IMR-90 (cell line): ENCODE measurements at regions not wholly inside any gene's neighbourhood (a gene's known extent, or its start where the extent isn't known, plus 50 kb on each side); places are given as distances from the start of the nearest gene placed in this dataset.

Experiments used
- ATAC-seq: fragments of 200-7000 bp; cut with Tn5 transposase; 2 replicates; pipeline ENCODE4 v1.9.1; 2020; ENCODE audit warnings: low read depth, mild to moderate bottlenecking, moderate library complexity
- BruUV-seq: library from RNA; stranded (reverse); fragments of 400-500 nt; replicated peaks from 2 replicates; lab custom pipeline; 2021; lab: Mats Ljungman, UMichigan
- CTCF ChIA-PET: fragments of 300-600 bp; formaldehyde crosslinking; extraction: SDS; loops from one replicate; lab custom pipeline; 2021; ENCODE audit warnings: antibody characterized with exemption; lab: Yijun Ruan, JAX
- POLR2A ChIA-PET: fragments of 300-600 bp; sonication (Branson Sonifier 250); formaldehyde crosslinking; loops from one replicate; lab custom pipeline; 2022; ENCODE audit warnings: antibody characterized with exemption; ENCODE audit not compliant: unreplicated experiment; lab: Charles Lee
- DNase-seq: peaks from one replicate; pipeline ENCODE4 v3.0.0; 2013
- H2AFZ ChIP-seq: replicated peaks from 2 replicates; pipeline ENCODE3; 2013; ENCODE audit warnings: low read length, mild to moderate bottlenecking; ENCODE audit not compliant: poor library complexity
- H2AK5ac ChIP-seq: 2 replicates; pipeline ENCODE4 v1.6.1; 2013; ENCODE audit warnings: low read depth, low read length, inconsistent platforms
- H2AK9ac ChIP-seq: replicated peaks from 2 replicates; pipeline ENCODE3; 2013; ENCODE audit warnings: mild to moderate bottlenecking, low read depth, low read length, moderate library complexity; ENCODE audit not compliant: poor library complexity
- H2BK120ac ChIP-seq: 2 replicates; pipeline ENCODE4 v1.6.1; 2013; ENCODE audit warnings: low read depth, low read length, inconsistent platforms
- H2BK15ac ChIP-seq: 3 replicates; pipeline ENCODE4 v1.6.1; 2013; ENCODE audit warnings: low read depth, low read length, inconsistent platforms
- H2BK20ac ChIP-seq: 2 replicates; pipeline ENCODE4 v1.6.1; 2013; ENCODE audit warnings: low read depth, mild to moderate bottlenecking, inconsistent platforms, low read length, moderate library complexity
- H2BK5ac ChIP-seq: 2 replicates; pipeline ENCODE4 v1.6.1; 2013; ENCODE audit warnings: mild to moderate bottlenecking, low read depth, low read length, inconsistent platforms; ENCODE audit not compliant: poor library complexity, severe bottlenecking
- H3K14ac ChIP-seq: replicated peaks from 2 replicates; pipeline ENCODE4 v1.6.1; 2013; ENCODE audit warnings: low read depth, low read length, inconsistent platforms
- H3K18ac ChIP-seq: 2 replicates; pipeline ENCODE4 v1.6.1; 2013; ENCODE audit warnings: low read depth, low read length, control low read depth
- H3K23ac ChIP-seq: 2 replicates; pipeline ENCODE4 v1.6.1; 2013; ENCODE audit warnings: low read depth, low read length, inconsistent platforms
- H3K27ac ChIP-seq: 2 replicates; pipeline ENCODE4 v1.5.1; 2013; ENCODE audit warnings: mild to moderate bottlenecking, control low read depth, low read length; ENCODE audit not compliant: insufficient read depth
- H3K27me3 ChIP-seq: 2 replicates; pipeline ENCODE4 v1.6.1; 2013; ENCODE audit warnings: low read length; ENCODE audit not compliant: control insufficient read depth, insufficient read depth
- H3K36me3 ChIP-seq: 2 replicates; pipeline ENCODE4 v1.6.1; 2013; ENCODE audit warnings: low read length, mixed read lengths; ENCODE audit not compliant: control insufficient read depth, insufficient read depth
- H3K4ac ChIP-seq: 2 replicates; pipeline ENCODE4 v1.6.1; 2013; ENCODE audit warnings: low read depth, low read length, inconsistent platforms
- H3K4me1 ChIP-seq: 2 replicates; pipeline ENCODE4 v1.6.1; 2013; ENCODE audit warnings: low read length, mixed read lengths; ENCODE audit not compliant: control insufficient read depth, insufficient read depth
- H3K4me2 ChIP-seq: 2 replicates; pipeline ENCODE4 v1.6.1; 2013; ENCODE audit warnings: low read depth, mild to moderate bottlenecking, control low read depth, low read length, moderate library complexity
- H3K4me3 ChIP-seq: 2 replicates; pipeline ENCODE4 v1.5.1; 2013; ENCODE audit warnings: low read depth, mild to moderate bottlenecking, control low read depth, low read length, moderate library complexity; ENCODE audit not compliant: insufficient read depth
- H3K56ac ChIP-seq: 2 replicates; pipeline ENCODE4 v1.6.1; 2013; ENCODE audit warnings: low read length, inconsistent platforms; ENCODE audit not compliant: insufficient read depth; ENCODE audit errors: extremely low read depth
- H3K79me1 ChIP-seq, 2 experiments: 2 replicates each; pipeline ENCODE4 v1.6.1; 2013; ENCODE audit warnings: low read length in 2 of 2, inconsistent platforms in 1 of 2, low read depth in 1 of 2
- H3K9ac ChIP-seq: 2 replicates; pipeline ENCODE4 v1.6.1; 2013; ENCODE audit warnings: low read depth, low read length, control low read depth
- H3K9me1 ChIP-seq: 2 replicates; pipeline ENCODE4 v1.6.1; 2013; ENCODE audit warnings: low read length, inconsistent platforms; ENCODE audit not compliant: insufficient read depth
- H3K9me3 ChIP-seq: 2 replicates; pipeline ENCODE4 v1.6.1; 2013; ENCODE audit warnings: low read length; ENCODE audit not compliant: control insufficient read depth, insufficient read depth
- H4K20me1 ChIP-seq: 2 replicates; pipeline ENCODE4 v1.6.1; 2013; ENCODE audit warnings: low read length, inconsistent platforms; ENCODE audit not compliant: insufficient read depth
- H4K5ac ChIP-seq: 2 replicates; pipeline ENCODE4 v1.6.1; 2013; ENCODE audit warnings: mild to moderate bottlenecking, low read depth, low read length, control low read depth
- H4K8ac ChIP-seq, 2 experiments: 2 replicates each; pipeline ENCODE4 v1.6.1; 2013; ENCODE audit warnings: low read depth in 2 of 2, low read length in 2 of 2, control low read depth in 1 of 2, inconsistent platforms in 1 of 2
- H4K91ac ChIP-seq: 2 replicates; pipeline ENCODE4 v1.6.1; 2013; ENCODE audit warnings: low read depth, low read length, inconsistent platforms; ENCODE audit not compliant: insufficient read depth
- BHLHE40 ChIP-seq: fragments of 150-350 bp; IDR thresholded peaks from 2 replicates; pipeline ENCODE4 v1.6.1; 2016; ENCODE audit warnings: mild to moderate bottlenecking, low read depth, low read length
- CEBPB ChIP-seq: IDR thresholded peaks from 2 replicates; pipeline ENCODE4 v1.6.1; 2012; ENCODE audit warnings: low read depth, low read length, improper control_type of control experiment
- CHD1 ChIP-seq: IDR thresholded peaks from 2 replicates; pipeline ENCODE4 v1.6.1; 2012; ENCODE audit warnings: low read depth, low read length, improper control_type of control experiment
- ELK1 ChIP-seq: fragments of 150-350 bp; IDR thresholded peaks from 2 replicates; pipeline ENCODE4 v1.6.1; 2016; ENCODE audit warnings: low read depth, mild to moderate bottlenecking, low read length, moderate library complexity, borderline replicate concordance
- FOS ChIP-seq: fragments of 150-350 bp; IDR thresholded peaks from 2 replicates; pipeline ENCODE4 v1.6.1; 2016; ENCODE audit warnings: low read depth, low read length
- MAFK ChIP-seq: IDR thresholded peaks from 2 replicates; pipeline ENCODE4 v1.6.1; 2012; ENCODE audit warnings: low read depth, low read length, improper control_type of control experiment
- RCOR1 ChIP-seq: IDR thresholded peaks from 2 replicates; pipeline ENCODE4 v1.6.1; 2012; ENCODE audit warnings: mild to moderate bottlenecking, low read length, improper control_type of control experiment; ENCODE audit not compliant: insufficient replicate concordance
- SMC3 ChIP-seq: fragments of 150-350 bp; IDR thresholded peaks from 2 replicates; pipeline ENCODE4 v1.6.1; 2016; ENCODE audit warnings: low read depth, mild to moderate bottlenecking, antibody characterized with exemption, low read length, moderate library complexity
- WGBS, 2 experiments: methylation state at CpG; one replicate each; pipeline versions ENCODE4 v1.1.5 to v1.1.7; 2013; ENCODE audit warnings: missing lambda C conversion rate in 2 of 2; ENCODE audit not compliant: insufficient read length in 1 of 2; ENCODE audit errors: extremely low coverage in 2 of 2; 5-methylcytosine and 5-hydroxymethylcytosine counted together
- dilution Hi-C: fragments of 300-500 bp; cut with HindIII; formaldehyde crosslinking; loops from one replicate; pipeline ENCODE4 v1.14.3; 2018; ENCODE audit warnings: low sequenced_read_pairs; ENCODE audit not compliant: unreplicated experiment
- in situ Hi-C: fragments of 300-500 bp; cut with MboI; formaldehyde crosslinking; loops from 3 replicates; pipeline ENCODE4 v1.14.3; 2019; ENCODE audit warnings: low sequenced_read_pairs, inconsistent platforms, mixed read lengths
- intact Hi-C: fragments of 100-400 bp; cut with micrococcal nuclease; formaldehyde crosslinking; loops from 2 replicates; pipeline ENCODE4 v1.10.0; 2022
- TF ChIP-seq, protein P1 (sequence below): conservative IDR thresholded peaks from 2 replicates; pipeline ENCODE4 v1.5.1; 2012; ENCODE audit warnings: mild to moderate bottlenecking, low read depth, low read length, improper control_type of control experiment
- TF ChIP-seq, protein P2 (sequence below): fragments of 150-350 bp; IDR thresholded peaks from 2 replicates; pipeline ENCODE4 v1.6.1; 2017; ENCODE audit warnings: mild to moderate bottlenecking, antibody characterized with exemption, low read length, low read depth

- Histone ChIP-seq H2AK5ac (no peak overlapping the region), H3K9me3 (no peaks in the 10 kb centered on the region), H3K9ac (no peak overlapping the region), H2AFZ (no peak overlapping the region), H3K18ac (no peak overlapping the region), H3K23ac (no peak overlapping the region), H3K56ac (no peak overlapping the region), H2BK5ac (no peak overlapping the region), H3K4me2 (no peak overlapping the region), H3K4me3 (no peak overlapping the region), H3K9me1 (no peaks in the 10 kb centered on the region), H2AK9ac (no peak overlapping the region), H4K8ac (no peak overlapping the region), H3K27me3 (no peaks in the 10 kb centered on the region), H4K91ac (no peak overlapping the region), H3K14ac (no peak overlapping the region), H2BK20ac (no peak overlapping the region), H4K5ac (no peak overlapping the region), H2BK120ac (no peak overlapping the region), H3K36me3 (no peaks in the 10 kb centered on the region), H3K4ac (no peak overlapping the region), H3K79me1 (no peaks in the 10 kb centered on the region), H4K20me1 (no peaks in the 10 kb centered on the region), H3K4me1 (no peaks in the 10 kb centered on the region), H2BK15ac (no peak overlapping the region), H3K27ac (no peak overlapping the region)
- intact Hi-C loops (no loop called here), dilution Hi-C loops (no loop called here), in situ Hi-C loops (no loop called here)
- TF ChIP-seq CHD1 (no peak), BHLHE40 (no peak), ELK1 (no peak), MAFK (no peak), SMC3 (no peak), CEBPB (no peak), RCOR1 (no peak), FOS (no peak)
- TF ChIP-seq, protein P1, sequence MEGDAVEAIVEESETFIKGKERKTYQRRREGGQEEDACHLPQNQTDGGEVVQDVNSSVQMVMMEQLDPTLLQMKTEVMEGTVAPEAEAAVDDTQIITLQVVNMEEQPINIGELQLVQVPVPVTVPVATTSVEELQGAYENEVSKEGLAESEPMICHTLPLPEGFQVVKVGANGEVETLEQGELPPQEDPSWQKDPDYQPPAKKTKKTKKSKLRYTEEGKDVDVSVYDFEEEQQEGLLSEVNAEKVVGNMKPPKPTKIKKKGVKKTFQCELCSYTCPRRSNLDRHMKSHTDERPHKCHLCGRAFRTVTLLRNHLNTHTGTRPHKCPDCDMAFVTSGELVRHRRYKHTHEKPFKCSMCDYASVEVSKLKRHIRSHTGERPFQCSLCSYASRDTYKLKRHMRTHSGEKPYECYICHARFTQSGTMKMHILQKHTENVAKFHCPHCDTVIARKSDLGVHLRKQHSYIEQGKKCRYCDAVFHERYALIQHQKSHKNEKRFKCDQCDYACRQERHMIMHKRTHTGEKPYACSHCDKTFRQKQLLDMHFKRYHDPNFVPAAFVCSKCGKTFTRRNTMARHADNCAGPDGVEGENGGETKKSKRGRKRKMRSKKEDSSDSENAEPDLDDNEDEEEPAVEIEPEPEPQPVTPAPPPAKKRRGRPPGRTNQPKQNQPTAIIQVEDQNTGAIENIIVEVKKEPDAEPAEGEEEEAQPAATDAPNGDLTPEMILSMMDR, result no peak
- TF ChIP-seq, protein P2, sequence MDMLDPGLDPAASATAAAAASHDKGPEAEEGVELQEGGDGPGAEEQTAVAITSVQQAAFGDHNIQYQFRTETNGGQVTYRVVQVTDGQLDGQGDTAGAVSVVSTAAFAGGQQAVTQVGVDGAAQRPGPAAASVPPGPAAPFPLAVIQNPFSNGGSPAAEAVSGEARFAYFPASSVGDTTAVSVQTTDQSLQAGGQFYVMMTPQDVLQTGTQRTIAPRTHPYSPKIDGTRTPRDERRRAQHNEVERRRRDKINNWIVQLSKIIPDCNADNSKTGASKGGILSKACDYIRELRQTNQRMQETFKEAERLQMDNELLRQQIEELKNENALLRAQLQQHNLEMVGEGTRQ, result no peak
- DNase-seq (no peak), ATAC-seq (no peak)
- CTCF ChIA-PET, result no interaction called here
- no TSS peak for BruUV-seq
- POLR2A ChIA-PET, result no interaction called here
- WGBS, 2 experiments, result no CpG with 5 or more reads among the region's 2 CpGs
These were observed 1033.3 kb upstream of the FLRT2 start for GRCh38 chr14:84496677-84497076.
